ENCODE measurements at regions not wholly inside any gene's neighbourhood (a gene's known extent, or its start where the extent isn't known, plus 50 kb on each side); places are given as distances from the start of the nearest gene placed in this dataset.

DNA sequence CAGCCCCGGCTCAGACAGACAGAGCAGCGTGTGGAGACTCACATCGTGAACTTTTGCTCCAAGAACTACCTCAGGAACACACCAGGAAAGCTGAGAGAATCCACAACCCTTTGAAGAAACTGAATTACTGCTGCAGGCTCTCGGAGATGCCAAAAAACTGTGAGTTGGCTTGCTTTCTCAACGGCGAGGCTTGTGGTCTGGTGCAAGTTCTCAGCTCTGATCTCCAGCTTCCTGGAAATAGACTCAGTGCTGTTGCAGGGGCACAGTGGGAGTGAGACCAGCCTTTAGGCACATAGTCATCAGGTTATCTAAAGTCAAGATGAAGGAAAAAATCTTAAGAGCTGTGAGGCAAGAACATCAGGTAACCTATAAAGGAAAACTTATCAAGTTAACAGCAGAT lies 273.7 kb upstream of the LRATD1 start:
- ATAC-seq (ENCODE audit: low FRiP score) (no peak), DNase-seq (ENCODE audit: low spot score) (no peak)
- TF ChIP-seq, protein P1, sequence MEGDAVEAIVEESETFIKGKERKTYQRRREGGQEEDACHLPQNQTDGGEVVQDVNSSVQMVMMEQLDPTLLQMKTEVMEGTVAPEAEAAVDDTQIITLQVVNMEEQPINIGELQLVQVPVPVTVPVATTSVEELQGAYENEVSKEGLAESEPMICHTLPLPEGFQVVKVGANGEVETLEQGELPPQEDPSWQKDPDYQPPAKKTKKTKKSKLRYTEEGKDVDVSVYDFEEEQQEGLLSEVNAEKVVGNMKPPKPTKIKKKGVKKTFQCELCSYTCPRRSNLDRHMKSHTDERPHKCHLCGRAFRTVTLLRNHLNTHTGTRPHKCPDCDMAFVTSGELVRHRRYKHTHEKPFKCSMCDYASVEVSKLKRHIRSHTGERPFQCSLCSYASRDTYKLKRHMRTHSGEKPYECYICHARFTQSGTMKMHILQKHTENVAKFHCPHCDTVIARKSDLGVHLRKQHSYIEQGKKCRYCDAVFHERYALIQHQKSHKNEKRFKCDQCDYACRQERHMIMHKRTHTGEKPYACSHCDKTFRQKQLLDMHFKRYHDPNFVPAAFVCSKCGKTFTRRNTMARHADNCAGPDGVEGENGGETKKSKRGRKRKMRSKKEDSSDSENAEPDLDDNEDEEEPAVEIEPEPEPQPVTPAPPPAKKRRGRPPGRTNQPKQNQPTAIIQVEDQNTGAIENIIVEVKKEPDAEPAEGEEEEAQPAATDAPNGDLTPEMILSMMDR (IDR thresholded peaks at IDR 0.05): no peak

DNA sequence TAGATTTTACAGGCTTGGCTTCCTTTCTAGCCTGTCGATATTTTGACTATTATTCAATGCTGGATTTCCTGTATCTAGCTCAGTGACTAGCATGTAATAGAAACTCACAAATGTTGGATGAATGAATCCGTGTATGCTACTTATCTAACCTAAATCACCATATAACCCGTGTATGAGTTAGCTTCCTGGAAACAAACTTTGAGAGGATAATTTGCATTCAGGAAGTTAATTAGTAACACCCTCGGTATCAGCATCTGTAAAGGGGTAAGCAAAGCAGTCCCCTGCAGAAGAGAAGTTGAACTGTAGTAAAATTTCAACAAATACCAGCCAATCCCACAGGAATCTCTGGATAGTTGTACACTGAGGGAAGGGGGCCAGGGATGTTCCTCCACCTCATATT lies 269.4 kb upstream of the LRATD1 start:
- DNase-seq (ENCODE audit: low spot score): no peak
- TF ChIP-seq, protein P1 (IDR thresholded peaks at IDR 0.05): no peak

GRCh38 chr2:14363976-14364375 lies 268.5 kb upstream of the LRATD1 start:
- DNase-seq (ENCODE audit: low spot score) (no peak), ATAC-seq (ENCODE audit: low FRiP score) (no peak)
- TF ChIP-seq, protein P1 (IDR thresholded peaks at IDR 0.05): no peak

More for the DNA sequence above, 269.4 kb upstream of the LRATD1 start:
- ATAC-seq (ENCODE audit: low FRiP score): no peak

GRCh38 chr2:14364471-14364870 lies 268.0 kb upstream of the LRATD1 start:
- DNase-seq (ENCODE audit: low spot score) (no peak), ATAC-seq (ENCODE audit: low FRiP score) (no peak)
- TF ChIP-seq, protein P1 (IDR thresholded peaks at IDR 0.05): no peak

DNA sequence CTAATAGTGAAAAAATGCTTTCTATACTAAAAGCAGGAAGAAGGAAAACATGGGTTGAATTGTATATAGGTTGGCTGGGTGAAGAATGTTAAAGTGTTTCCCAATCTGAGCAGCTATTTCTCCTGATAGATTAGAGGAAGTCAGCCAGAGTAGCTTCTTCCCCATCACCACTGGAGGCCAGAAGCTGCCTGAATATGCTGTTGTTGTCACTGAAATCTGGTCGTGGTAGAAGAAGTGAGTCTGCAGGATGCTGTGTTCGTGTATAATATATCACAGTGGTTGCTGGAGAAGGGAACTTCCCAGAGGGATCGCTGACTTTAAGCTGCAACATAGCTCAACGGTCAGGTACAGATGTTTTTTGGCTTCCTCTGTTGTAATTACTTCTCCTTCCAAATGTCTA lies 247.5 kb upstream of the LRATD1 start:
- DNase-seq (ENCODE audit: low spot score) (no peak), ATAC-seq (ENCODE audit: low FRiP score) (no peak)
- TF ChIP-seq, protein P1 (IDR thresholded peaks at IDR 0.05): no peak

GRCh38 chr2:14387332-14387731 lies 245.2 kb upstream of the LRATD1 start:
- ATAC-seq (ENCODE audit: low FRiP score) (no peak), DNase-seq (ENCODE audit: low spot score) (no peak)
- TF ChIP-seq, protein P1 (IDR thresholded peaks at IDR 0.05): no peak

DNA sequence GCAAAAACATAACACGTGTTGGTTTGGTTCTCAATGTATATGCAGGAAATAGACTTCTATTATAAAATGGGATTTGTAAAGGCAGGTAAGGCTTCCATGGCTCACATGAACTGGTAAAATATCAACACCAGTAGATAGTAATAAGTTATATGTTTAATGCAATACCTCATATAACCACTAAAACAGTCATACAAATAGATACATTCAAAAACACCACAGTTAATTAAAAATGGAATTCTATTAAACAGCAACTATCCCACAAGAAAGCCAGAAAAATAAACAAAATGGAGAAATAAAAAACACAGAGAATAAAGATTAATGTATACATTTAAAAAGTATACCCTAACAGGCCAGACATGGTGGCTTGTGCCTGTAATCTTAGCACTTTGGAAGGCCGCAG lies 243.8 kb upstream of the LRATD1 start:
- ATAC-seq (ENCODE audit: low FRiP score) (no peak), DNase-seq (ENCODE audit: low spot score) (no peak)
- TF ChIP-seq, protein P1 (IDR thresholded peaks at IDR 0.05): no peak

All from omental fat pad (tissue), 3 donors.